ENCODE measurements at regions not wholly inside any gene's neighbourhood (a gene's known extent, or its start where the extent isn't known, plus 50 kb on each side); places are given as distances from the start of the nearest gene placed in this dataset.
"Not testable (repeated sequence)": the region's sequence is repeated elsewhere in the genome, so short reads cannot be mapped to it uniquely, and the experiment has no call there.

DNA sequence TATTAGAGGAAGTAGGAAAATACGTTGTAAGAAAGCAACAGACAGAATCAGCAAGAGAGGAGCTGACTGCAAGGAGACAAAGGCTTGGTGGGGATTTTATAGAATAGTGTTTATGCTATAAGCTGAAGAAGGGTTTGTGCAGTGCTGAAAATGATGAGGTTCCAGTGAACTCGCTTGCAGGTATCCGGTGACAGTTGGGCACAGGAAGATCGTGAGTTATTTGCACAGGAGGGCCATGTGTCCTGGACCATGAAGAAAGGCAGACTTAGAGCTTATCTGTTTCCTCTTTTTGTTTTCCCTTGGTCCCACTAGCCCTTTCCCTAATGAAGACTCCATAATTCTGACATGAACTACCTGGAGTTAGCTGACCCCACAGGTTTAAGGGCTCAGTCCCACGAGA, 61.4 kb downstream of the NXNL2 start:
- DNase-seq (ENCODE audit: extremely low read depth in 1 of 2, low read depth in 1 of 2) = no peak

DNA sequence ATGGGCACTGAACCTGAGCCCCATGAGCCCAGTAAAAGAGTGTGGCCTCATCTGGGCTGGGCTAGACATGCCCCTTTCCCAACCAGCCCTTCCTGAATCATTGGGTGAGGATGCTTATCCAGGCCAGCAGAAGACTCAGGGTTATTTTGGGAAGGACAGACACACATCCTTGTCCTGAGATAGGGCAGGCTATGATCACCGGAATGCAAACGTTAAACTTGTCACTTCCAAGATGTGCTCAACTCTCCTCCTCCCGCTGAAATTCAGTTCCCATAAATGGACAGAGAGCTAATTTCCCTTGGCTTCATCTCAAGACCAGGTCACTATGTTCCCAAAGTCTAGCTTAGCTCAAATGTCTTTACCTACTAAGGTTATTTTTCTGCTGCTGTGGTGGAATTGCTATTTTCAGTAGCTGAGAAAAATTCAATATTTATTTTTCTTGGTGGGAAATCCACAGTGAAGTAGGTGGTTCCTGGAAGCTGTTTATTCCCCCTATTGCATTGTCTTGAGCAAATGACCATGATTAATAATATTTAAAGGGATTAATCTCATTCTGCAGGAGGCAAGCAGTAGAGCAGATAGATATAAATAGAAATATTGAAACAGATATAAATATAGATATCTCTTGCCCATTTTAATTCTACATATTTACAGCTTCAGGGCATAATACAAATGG, 70.0 kb downstream of the NXNL2 start:
- no peak for DNase-seq (ENCODE audit: extremely low read depth in 1 of 2, low read depth in 1 of 2)

DNA sequence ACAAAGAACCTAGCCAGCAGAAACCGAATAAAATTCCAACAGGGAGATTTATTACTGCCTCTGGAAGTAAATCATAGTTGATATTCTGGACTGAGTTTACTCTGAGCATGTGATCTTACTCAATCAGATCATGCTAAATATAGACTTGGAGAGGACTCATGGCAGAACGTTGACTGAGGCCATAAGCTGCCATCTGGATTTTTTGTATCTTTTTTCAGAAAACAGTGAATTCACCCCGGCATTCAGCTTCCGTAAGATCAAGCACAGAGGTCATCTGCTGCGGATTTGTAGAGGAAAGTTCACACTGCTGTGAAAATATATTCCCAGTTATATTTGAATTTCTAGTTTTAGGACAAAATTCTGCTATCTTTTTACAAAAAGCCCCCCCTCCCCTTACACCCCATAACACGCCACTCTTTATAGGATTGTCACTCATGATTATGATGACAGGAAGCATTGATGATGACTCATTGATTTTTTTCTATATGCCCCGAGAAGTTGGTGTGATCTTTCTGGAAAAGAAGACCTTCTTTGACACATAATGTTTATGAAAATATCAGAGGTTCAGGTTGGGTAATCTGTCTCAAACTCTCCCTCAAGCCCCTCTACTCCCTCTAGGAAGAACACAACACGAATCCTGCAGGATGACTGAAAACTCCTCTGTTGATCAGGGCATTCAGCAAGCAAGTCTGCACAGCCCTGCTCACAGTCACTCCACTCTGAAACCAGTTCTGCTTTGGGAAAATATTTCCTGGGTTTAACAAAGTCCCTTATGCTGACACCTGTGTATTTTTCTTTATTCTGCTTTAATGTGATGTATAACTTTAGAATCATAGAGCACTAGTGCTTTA, 70.8 kb downstream of the NXNL2 start:
- no peak for DNase-seq (ENCODE audit: extremely low read depth in 1 of 2, low read depth in 1 of 2)

DNA sequence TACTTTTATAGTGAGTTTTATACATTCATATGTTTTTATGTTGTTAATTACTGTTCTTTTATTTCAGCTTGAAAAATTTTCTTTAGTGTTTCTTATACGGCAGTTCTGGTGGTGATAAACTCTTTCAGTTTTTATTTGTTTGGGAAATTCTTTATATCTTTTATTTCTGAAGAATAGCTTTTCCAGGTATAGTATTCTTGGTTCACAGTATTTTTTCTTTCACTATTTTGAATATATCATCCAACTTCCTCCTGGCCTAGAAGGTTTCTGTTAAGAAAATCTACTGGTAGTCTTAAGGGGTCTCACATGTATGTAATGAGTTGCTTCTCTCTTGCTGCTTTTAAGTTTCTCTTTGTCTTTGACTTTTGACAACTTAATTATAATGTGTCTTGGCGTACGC, 79.4 kb downstream of the NXNL2 start:
- no peak for DNase-seq (ENCODE audit: extremely low read depth in 1 of 2, low read depth in 1 of 2)

DNA sequence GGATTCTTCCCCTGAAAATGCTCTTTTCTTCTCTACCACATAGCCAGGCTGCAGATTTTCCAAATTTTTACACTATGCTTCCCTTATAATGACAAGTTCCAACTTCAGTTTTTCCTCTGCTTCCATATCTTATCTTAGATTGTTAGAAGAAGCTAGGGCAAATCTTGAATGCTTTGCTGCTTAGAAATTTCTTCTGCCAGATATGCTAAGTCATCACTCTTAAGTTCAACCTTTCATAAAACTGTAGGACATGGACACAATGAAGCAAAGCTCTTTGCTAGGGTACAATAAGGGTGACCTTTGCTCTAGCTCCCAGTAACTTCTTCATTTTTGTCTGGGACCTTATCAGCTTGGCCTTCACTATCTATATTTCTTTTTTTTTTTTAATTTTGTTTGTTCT, 88.7 kb downstream of the NXNL2 start:
- DNase-seq (ENCODE audit: extremely low read depth in 1 of 2, low read depth in 1 of 2) = no peak

DNA sequence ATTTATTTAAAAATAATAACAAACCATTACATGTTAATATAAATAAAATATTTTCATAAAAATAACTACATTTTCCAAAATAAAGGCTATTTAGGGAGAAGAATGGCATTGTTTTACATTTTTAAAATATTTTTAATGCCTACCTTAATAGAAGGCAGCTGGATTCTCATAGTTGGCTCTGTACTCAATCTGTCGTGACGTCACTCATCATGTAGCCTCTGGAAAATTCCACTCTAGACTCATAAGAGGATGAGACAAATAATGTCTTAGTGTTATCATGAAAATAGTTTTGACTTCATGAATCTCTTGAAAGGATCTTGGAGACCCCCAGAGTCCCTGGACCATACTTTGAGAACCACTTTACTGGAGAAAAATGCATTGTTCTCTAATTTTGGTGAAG, 93.1 kb downstream of the NXNL2 start:
- no peak for DNase-seq (ENCODE audit: extremely low read depth in 1 of 2, low read depth in 1 of 2)

DNA sequence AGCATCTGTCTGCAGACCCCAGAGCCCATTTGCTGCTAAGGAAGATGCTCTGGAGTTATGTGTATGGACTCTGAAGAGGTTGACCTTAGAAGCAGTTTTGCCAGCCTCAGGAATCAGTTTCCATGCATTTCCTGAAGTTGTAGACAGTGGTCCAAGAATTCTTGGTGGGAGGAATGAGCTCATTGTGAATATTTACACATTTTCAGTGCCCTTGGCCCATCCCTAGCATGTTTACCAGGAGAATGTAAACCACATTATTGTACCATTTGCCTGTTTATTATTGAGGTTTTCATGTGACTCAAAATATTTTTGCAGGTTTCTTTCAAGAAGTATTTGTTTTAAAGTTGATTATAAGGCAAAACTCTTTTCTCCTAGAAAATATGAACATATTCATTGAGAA, 93.8 kb downstream of the NXNL2 start:
- DNase-seq (ENCODE audit: extremely low read depth in 1 of 2, low read depth in 1 of 2) = no peak

DNA sequence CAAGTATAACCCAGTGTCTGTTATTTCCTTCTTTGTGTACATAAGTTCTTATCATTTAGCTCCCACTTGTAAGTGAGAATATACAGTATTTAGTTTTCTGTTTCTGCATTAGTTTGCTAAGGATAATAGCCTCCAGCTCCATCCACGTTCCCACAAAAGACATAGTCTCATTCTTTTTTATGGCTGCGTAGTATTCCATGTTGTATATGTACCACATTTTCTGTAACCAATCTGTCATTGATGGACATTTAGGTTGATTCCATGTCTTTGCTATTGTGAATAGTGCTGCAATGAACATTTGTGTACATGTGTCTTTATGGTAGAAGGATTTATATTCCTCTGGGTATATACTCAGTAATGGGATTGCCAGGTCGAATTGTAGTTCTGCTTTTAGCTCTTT, 95.6 kb downstream of the NXNL2 start:
- not testable (repeated sequence) for DNase-seq (ENCODE audit: extremely low read depth in 1 of 2, low read depth in 1 of 2)

DNA sequence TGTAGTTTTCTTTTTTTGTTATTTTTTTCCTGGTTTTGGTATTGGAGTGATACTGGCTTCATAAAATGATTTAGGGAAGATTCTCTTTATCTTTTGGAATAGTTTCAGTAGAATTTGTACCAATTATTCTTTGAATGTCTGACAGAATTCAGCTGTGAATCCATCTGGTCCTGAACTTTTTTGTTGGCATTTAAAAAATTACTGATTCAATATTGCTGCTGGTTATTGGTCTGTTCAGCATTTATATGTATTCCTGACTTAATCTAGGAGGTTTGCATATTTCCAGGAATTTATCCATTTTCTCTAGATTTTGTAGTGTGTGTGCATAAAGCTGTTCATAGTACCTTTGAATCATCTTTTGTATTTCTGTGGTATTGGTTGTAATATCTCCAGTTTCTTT, 100.2 kb downstream of the NXNL2 start:
- DNase-seq (ENCODE audit: extremely low read depth in 1 of 2, low read depth in 1 of 2) = no peak

DNA sequence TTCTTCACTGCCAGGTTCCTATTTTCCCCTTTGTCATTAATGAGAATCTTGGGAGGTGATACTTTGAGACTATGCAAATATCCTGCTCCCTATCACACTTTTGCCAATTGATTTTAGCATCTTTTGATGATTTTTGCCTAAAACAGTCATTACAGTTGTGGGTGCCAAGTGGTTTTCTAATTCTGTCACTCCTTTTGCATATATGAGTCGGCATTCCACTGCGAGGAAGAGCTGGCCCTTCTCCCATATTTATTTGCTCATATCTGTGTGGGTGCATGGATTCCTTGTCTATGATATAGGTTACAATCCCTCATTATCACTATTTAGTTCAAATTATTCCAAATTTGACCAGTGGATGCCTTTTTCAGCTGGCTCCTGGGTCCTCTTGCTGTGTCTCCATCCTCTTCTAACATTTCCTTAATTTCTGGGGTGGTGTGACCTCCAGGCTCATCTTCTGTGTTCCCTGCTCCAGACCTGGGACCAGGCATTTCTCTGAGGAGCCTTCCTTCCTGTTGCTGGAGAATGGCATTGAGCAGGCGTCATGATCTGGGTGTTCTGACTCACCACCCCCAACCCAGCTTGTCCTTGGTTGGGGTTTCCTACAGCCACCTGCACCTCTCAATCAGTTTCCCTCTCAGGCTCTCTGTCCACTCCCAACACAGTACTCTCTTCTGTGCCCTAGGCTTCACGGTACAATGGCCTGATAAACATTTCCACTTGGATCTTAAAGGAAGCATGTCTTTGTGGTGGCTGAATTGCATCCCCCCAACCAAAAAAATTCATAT, 106.7 kb downstream of the NXNL2 start:
- DNase-seq (ENCODE audit: extremely low read depth in 1 of 2, low read depth in 1 of 2) = no peak

DNA sequence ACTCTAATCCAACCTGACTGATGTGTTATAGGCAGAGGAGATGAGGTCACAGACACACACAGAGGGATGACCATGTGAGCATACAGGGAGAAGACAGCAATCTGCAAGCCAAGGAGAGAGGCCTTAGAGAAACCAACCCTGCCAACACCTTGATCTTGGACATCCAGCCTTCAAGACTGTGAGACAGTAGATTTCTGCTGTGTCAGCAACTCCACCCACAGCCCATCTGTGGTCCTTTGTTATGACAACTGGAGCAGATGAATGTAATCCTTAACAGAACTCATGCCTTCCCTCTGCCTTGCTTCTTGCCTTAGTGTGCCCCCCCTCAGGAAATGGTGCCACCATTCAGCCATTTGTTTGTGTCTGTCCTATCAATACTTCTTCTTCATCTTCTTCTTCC, 107.4 kb downstream of the NXNL2 start:
- no peak for DNase-seq (ENCODE audit: extremely low read depth in 1 of 2, low read depth in 1 of 2)

DNA sequence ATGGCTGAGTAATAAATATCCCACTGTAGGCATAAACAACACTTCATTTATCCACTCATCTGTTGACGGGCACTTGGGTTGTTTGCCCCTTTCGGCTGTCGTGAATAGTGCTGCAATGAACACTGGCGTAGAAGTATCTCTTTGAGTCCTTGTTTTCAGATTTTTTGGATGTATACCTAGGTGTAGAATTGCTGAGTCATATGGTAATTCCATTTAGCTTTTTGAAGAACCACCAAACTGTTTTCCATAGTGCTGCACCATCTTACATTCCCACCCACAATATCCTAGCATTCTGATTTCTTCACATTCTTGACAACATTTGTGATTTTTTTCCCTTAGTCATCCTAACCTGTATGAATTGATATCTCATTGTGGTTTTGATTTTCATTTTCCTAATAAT, 109.0 kb downstream of the NXNL2 start:
- no peak for DNase-seq (ENCODE audit: extremely low read depth in 1 of 2, low read depth in 1 of 2)

DNA sequence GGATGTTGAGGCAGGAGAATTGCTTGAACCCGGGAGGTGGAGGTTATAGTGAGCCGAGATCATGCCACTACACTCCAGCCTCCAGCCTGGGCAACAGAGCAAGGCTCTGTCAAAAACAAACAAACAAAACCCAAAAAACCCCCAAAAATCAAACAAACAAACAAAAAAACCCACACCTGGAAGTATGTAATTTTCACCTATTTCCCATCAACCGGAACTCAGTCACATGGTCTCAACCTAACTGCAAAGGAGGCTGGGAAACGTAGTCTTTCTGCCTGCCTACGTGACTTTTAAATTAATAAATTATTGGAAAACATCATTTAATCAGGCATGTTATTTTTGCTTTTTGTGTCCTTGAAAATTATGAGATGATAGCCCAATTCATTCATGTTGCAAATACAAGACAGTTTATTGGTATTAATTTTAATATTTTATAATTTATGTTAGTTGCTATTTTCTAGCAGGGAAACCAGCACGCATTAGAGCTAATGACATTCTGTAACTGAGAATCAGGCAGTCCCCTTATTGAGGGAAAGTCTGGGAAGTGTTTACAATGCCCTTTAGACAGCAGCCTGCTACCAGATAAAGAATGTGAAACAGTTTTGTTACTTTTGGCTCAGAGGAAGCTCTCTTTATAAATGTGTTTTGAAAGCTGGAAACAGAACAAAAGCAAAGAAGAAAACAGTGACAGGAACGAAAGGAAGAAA, 110.3 kb downstream of the NXNL2 start:
- no peak for DNase-seq (ENCODE audit: extremely low read depth in 1 of 2, low read depth in 1 of 2)

DNA sequence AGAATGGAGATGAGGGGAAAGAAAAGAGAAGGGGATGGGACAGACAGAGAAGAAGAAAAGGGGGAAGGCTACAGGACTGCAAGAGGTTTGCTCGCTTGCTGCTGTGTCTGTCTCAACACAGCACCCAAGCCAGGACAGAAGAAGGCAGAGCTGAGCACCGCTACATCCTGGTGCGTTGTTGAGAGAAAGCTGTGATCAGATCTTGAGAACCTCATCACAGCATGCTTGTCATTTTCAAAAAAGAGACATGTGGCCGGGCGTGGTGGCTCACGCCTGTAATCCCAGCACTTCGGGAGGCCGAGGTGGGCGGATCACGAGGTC, 110.9 kb downstream of the NXNL2 start:
- no peak for DNase-seq (ENCODE audit: extremely low read depth in 1 of 2, low read depth in 1 of 2)

DNA sequence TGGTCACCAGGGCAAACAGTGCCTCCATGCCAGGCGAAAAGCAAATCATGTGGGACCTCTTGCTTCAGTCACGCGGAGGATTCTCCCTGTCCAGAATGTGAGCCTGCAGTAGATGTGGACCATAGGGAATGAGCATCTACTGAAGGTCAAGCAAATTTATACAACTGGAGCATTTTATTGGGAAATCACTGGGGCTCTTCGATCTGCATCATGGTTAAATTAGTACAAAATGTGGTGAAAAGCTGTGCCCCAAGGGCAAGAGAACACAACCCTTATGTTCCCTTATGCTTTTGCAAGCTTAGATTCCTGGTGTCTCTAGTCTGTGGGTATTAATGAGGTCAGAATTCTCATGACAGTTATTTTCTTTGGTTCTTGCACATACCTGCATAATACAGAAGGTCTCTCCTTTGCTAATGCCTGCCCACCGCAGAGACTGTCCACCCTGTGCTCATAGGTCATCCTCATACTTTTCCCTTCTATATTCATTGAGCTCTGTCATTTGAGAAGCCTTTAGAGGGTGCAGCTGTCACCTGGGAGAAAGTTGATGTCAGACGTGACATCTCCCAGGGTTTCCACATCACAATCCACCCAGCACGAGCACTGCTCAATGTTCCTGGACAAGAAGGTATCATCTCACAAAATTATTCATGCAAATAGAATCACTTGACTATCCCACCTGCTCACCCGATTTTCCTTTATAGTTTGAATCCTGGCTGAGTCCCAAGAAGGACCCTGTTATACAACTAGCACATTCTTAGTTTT, 111.7 kb downstream of the NXNL2 start:
- DNase-seq (ENCODE audit: extremely low read depth in 1 of 2, low read depth in 1 of 2) = no peak

DNA sequence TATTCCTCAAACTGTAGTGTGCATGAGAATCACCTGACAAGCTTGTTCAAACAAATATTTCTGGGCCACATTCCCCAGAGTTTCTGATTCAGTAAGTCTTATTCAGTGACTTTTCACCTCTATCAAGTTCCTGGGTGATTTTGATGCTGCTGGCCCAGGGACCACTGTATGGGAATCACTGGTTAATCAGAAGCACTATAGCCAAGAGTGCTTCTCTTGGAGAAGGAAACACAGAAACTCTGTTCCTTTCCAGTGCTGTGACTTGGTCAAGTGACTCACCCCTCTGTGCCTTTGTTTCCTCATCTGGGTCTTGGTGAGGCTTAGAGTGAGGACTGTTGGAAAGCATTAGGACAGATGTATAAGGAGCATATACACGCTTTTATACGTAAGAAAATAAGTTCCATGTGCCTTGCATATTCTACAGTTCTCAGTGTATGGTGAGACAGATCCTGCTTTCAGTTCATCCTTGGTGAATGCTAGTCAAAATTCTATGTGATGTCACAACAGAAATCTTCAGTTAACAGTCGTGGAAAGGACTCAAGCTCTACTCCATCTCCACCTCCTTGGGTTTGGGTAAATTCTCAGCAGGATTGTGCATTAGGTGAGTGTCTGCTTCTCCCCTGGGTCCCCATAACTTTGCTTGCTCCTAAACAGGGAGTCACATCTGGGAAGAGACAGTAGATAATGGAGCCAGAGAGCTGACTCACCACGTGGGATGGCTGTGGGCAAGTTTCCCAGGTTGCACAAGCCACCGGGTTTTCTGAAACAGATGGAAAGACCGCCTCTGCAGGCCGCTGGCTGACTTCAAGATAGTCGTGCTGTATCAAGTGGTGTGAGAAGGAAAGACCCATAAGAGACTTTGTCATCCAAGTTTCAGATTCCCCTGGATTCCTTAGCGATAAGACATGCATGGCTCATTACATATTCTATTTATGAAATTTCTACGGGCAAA, 117.0 kb downstream of the NXNL2 start:
- no peak for DNase-seq (ENCODE audit: extremely low read depth in 1 of 2, low read depth in 1 of 2)

DNA sequence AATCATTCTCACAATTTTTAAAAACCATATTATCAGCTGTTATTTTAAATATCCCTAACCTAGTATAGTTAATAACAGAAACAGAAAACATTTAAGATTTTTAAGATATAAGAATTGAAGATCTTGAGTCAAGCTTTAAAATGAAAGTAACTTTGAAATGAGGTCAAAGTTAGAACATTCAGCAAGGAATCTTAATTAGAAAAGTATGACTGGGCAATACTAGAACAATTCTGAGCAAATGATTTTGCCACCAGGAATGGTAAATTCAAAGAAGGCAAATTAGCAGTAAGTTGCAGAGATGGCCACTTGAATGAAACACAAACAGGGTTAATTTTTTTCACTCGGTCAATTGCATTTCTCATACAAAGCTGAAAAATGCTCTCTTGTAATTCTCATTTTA, 117.9 kb downstream of the NXNL2 start:
- no peak for DNase-seq (ENCODE audit: extremely low read depth in 1 of 2, low read depth in 1 of 2)

DNA sequence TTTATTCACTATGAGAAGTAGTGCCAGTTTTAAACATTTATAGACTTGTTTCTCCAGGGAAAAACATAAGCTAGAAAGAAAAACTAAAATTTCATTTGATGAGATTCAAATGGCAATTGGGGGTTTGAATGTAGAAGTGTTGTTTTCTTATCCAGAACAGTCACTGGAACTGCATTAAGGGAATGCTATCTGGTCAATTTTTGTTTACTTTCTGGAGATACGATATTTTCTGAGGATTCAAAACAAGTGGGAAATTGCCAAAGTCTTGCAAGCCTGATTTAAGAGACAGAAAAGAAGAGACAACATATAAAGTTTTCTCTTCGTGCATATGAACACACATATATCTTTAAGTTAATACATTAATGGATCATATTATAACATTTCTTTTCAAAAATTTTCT, 118.4 kb downstream of the NXNL2 start:
- DNase-seq (ENCODE audit: extremely low read depth in 1 of 2, low read depth in 1 of 2) = no peak

DNA sequence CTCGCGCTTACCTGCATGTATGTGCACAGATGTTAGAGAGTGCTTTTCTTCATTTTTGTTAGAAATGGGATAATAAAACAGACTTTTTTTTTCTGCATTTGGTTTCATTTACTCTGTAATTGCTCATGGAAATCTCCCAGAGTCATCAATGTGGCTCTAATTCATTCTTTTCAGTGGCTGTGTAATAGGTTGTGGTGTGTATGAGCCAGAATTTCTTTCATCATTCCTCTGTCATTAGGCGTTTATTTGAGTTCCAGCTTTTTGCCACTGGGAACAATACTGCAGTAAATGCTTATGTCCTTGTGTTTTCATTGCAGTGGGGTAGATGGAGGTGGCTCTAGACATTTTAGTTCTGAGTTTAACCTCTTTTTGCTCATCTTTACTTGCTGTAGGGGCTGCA, 118.9 kb downstream of the NXNL2 start:
- no peak for DNase-seq (ENCODE audit: extremely low read depth in 1 of 2, low read depth in 1 of 2)
